Activated CD4-positive, alpha-beta T cell treated with anti-CD3 and anti-CD28 coated beads for 24 hours (primary cell): ENCODE measurements at regions not wholly inside any gene's neighbourhood (a gene's known extent, or its start where the extent isn't known, plus 50 kb on each side); places are given as distances from the start of the nearest gene placed in this dataset.

Source experiments
- DNase-seq, 2 donors: peaks; one replicate each; pipeline ENCODE4 v3.0.0-alpha.2; 2020; ENCODE audit warnings: low read depth in 2 of 2

DNA sequence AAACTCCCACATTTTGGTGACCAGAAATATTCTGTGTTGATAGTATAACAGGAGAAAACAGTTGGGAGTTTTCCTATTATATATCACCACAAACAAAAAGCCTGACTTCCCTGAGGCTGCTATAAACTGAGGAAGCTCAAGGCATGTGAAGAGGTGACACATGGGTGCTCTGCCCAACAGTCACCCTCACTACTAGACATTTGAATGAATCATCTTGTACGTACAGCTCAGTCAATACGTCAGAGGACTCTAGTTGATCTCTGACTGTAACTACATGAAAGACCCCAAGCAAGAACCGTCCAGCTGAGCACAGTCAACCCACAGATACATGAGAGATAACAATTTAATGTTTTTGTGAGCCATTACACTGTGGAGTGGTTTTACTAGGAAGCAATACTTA is 338.3 kb upstream of the ATP11B start:
- no peak for DNase-seq

DNA sequence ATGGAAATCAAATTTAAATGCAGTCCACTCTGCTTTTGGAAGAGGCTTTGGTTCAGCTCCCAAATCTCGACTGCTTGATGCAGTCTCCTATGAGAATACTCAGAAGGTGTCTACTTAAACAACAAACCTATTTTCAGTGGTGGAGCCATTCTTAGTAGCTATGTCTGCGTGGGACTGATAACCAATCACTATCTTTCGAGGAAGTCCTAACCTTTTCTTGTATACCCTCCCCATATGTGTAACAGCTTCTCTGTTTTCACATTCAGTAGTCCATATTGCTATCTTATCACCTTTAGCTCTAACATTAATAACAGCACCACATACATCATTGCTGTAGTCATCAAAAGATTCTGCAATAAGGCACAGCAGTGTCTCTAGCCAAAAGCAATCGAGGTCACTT is 333.0 kb upstream of the ATP11B start:
- DNase-seq = no peak

DNA sequence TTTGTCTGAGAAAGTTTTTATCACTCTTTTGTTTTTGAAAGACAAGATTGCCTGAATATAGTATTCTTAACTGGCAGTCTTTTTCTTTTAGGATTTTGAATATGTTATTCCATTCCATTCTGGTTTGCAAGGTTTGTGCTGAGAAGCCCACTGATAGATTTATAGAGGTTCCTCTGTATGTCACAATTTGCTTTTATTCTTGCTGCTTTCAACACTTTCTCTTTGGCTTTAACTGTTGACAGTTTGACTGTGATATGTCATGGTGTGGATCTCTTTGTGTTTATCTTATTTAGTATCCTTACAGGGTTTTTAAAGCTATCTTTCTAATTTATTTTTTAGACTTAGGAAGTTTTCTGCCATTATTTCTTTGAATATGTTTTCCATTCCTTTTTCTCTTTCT is 331.2 kb upstream of the ATP11B start:
- DNase-seq = no peak

DNA sequence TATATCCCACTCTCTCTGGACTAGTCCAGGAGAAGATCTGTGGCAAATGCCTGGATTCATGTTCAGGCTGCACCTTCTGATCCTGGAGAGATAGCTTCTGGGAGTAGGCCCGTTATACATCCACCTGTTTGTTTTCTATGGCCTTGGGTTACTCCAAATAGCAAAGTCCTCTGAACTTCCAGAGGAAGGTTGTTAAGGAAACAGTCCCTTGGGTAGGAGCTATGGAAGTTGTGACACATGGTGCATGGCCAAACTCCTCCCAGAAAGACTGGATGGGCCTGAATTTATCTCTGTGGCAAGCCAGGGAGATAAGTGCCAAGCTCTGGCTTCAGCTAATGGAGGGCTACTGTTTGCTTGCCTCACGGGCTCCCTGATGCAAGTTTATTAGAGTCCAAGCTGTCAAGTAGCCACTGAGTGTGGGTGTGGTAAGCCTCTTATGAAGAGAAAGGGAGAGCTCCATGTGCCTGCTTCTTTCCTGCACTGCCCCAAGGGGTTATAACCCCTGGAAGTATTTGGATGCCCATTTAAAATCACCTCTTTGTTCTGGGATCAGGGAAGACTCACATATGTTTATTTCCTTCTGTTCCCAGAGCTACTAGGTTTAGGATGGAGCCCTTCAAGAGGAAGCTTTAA is 328.7 kb upstream of the ATP11B start:
- no peak for DNase-seq

DNA sequence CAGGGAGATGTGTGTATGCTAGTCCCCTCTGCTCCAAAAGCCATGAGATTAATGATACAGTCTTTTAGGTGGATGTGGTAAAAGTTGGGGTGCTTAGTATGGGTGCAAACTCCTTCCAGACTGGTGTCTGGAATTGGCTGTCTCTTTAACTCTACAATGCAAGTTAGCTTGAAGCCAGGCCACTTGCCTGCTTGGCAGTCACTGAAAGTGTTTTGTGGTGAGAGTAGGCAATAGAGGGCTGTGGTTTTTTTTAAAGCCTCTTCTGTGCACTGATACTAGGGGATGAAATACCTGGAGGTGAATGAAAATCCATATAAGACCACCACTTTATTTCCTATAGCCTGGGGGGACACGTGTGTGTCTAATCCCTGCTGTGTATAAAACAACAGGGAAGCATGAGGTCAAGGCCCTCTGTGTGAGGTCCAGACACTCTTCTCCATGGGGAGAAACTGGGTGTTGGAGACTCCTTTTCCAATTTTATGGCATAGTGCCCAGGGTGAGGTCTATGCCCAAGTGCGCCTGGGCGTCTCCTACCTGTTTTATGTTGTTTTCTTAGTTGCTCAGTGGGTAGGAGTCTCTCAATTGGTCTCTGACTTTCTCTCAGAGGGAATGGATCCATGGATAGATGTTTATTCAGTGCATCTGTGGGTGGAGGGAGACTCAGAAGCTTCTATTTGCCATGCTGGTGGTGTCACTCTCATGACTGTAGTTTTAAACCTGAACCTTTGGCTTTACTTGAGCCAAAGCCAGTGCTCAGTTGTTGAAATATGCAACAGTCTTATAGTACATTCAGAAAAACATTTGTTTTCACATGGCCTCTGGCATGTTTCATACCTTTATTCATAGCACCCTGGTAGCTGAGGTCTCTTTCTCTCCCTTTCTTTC is 327.8 kb upstream of the ATP11B start:
- no peak for DNase-seq

DNA sequence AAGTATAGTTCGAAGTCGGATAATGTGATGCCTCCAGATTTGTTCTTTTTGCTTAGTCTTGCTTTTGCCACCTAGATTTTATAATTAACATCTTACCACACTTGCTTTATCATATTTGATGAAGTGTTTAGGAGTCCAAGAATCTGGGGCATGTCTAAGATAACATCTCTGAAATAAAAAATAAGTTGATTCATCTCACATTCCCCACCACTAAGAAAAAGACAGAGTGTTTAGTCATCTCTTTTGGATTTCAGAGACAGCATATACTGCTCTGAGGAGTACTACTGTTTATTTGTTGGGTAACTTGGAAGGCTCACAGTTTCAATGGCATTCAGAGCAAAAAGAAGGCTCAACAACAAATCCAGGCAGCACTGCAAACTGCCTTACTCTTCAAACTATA is 324.2 kb upstream of the ATP11B start:
- no peak for DNase-seq

DNA sequence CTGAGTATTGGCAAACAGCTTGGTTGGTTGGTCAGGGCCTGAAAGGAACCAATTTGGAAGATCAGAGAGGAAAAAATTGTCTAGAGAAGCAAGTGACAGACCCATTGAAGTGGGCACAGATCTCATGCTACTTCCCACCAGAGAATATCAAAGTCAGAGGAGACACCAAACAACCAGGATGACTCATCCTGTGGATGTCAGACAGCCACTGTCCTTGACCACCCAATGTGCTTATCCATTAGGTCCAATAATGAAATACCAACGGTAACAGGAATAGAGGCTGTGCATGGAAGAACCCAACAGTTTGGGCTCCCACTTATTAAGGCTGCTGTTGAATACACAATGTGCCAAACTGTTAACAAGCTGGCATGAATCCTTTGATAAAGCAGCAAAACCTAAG is 323.1 kb upstream of the ATP11B start:
- no peak for DNase-seq

DNA sequence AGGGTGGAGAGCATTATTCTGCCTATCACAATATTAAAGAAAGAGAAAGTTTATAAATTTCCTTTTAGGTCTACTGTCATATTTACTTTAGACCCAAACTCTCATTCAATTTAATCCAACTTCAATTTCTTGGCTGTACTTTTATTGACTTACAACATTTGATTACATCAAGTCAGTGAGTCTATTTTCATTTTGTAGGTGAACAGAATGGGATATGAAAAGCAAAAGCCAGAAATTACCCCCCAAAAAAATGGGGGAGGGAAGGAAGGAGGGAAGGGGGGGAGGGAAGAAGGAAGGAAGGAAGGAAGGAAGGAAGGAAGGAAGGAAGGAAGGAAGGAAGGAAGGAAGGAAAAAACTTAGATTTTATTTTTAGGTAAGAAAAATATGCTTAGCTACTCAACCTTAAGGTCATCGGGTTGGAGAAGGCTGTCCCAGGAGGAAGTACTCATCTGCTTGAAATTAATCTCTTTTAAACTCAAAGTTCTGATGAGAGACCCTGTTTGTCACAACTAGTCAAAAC is 320.1 kb upstream of the ATP11B start:
- no peak for DNase-seq

DNA sequence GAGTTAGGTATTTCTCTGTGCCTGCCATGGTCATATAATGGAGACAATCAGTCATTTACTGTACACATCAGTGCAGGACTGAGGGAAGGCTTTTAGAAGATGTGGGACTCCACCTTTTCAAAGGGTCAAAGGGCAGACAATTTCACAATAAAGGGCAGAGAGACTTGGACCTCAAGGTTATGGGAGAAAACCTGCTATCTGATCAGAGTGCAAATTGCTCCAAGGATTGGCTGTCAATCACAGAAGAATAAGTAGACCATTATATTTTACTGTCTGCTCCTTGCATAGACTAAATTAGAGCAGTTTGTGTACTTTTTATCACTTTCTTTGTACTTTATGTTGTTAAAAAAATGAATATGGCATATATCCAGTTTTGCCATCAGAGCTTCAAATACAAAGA is 314.9 kb upstream of the ATP11B start:
- no peak for DNase-seq

DNA sequence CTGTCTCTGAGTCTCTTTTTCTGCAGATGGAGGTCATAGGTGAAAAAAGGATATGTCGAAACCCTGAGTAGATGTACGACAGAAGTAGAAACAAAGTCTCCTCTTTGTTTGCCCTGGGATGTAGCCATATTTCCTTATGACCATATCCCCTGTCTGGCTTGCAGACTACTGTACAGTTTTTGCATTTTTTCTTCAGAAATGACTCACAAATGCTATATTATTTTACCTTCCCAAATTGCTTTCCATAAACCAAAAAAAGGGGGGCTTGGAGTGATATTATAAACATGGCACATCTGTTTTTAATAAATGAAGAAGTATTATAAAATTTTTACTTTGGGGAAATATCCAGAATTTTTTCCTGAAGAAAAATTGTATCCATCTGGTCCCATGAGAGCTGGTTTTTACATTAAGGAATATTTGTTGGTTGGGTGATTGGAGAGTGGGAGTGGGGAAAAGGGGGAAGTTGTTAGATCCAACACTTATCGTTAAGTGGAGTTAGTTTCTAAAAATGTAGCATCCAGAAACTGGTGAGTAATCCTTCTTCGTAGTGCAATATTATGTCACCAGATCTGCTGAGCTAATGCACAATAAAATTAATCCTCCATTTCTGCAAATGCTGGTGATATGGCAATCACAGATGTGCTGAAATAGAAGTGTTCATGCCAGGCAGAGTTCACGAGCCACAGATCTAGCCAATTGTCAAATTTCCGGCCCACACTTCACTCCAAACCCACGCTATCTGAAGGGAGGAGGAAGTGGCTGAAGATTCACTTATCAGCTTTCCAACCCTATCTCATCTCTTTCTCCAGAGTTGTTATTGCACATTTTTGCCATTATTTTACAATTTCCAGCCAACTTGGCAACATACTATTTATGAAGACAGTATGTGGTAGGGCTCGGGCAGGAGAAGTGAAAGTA is 313.6 kb upstream of the ATP11B start:
- DNase-seq = no peak

DNA sequence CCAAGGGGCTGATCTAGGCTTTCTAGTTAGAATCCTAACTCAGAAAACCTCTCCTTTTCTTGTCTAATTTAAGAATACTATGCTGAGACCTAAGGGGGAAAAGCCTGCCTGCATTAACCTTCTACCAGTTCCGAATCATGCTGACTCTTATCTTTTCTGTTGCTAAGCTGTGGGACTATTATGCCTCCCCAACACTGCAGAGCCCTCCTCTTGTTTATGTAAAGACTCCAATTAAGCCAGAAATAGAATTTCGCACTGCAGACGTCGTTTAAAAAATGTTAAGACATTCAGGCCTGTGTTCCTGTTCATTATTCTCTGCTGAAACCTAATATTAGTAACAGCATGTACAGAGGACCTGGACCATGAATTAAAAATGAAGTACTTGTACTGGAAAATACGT is 310.6 kb upstream of the ATP11B start:
- DNase-seq = no peak

DNA sequence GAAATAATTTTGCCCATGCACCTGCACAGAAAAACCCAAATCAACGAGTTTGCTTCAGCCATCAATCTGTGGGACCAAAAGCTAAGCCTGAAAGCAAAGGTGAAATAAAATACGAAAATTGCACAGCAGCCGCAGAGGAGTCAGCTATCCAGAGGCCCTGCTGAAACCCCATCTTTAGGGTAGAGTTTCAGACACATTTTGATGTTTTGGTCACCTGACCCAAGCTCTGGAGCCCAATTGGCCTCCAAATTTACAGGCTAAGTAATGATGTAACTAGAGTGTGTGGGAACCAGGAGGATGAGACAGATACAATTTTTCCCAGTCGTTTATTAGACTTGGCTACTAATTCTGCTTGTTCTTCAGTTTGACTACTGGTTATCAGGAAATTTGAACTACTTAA is 308.6 kb upstream of the ATP11B start:
- no peak for DNase-seq

DNA sequence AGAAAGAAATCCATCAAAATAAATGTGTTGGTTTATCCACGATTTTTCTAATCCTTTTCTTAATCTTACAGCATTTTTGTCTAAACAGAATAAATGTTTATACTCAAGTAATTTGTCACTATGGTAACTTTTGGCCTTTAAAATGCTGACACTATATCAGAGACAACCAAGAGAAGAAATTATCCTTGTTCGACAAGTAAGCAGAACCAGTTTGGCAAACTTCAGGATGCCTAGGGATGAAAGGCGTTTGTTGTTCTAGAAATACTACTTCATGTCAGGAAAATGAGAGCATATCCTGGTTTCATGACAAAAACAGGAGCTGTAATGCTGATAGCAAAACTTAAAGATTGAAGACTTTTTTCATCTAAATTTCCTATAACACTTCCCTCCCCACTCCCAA is 308.0 kb upstream of the ATP11B start:
- no peak for DNase-seq

DNA sequence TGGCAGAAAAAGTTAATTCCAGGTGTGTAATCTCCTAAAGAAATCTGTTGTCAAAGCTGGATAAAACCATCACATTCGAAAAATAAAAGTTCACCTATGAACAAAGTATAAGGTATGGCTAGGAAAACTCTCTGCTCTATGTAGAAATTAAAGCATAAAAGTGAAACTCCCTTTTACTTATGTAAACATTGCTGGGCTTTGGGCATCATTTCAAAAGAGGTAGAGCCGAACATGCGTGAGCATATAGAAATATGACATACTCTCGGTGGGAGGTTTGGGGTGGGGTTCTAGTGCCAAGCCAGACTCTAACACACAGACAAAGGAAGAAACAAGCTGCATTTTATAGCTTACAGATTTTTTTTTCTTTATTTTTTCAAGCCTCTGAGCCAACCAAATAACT is 306.8 kb upstream of the ATP11B start:
- DNase-seq = no peak

DNA sequence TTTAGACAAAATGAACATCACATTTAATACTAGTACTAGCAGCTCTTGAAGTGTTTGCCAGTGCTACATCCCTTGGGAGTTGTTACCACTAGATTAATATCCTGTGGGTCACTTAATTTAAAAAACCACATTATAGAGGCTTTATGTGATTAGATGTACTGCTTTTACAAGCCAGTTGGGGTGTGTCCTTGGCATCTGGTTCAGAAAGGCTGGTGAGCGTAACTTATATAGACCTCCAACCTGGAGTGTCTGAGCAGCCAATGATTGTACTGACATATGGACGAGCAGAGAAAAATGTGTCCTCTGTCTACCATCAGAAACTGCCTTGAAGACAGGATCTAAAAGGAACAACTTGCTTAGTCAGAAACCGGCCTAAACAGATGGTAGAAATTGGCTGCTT is 306.2 kb upstream of the ATP11B start:
- no peak for DNase-seq

DNA sequence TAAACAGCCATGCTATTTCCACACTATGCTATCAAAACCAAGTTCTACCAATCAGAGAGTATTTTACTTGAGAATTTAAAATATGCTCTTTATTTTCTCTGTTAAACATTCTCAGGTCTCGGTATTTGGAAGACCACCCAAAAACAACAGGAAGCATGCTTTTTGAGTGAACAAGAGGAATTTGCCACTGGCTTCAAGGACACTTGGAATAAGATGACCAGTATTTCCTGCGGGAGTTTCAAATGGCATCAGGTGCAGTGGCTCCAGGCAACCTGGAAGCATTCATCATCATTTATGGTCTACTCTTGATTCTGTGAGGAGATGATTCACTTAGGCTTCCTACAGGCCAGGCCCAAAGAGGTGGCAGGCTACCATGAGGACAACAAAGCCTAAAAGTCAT is 305.7 kb upstream of the ATP11B start:
- DNase-seq = no peak

DNA sequence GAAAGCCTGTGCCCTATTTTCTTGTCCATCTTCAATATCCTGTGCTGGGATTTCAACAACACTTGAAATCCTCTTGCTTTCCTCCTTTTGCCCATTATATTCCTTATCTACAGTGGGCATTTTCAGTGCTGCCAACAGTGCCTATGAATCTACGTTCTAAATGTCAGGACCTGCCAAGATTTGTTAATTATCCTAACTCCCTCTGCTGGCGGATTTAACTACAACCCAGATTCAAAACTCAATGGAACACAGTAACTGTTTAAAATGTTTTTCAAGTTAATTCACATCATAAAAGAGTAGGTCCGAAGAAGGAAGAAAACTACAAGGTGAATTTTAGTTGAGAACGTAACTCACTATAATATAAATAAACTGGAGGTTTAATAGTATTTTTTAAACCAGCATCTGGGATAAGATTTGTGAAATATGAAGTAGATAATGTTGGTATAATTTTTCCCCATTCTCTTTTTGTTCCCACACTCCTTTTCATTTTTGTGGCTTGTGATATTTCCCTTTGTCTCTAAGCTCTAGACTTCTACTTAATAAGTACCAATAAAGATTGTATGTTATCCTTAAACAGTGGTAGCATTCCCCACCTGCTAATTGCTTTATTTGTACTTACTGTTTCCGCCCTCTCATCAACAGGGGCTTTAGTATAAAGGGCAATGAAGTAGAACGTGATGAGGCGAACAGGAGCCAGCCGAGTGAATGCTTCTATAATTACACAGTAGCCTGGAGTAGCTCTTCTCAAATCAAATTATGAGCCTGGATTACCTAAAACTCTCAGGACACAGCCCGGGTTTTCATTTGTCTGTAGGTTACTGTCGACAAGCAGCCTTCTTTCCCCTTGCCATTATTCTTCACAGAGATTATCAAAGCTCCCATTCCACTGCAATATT is 302.5 kb upstream of the ATP11B start:
- DNase-seq = no peak

DNA sequence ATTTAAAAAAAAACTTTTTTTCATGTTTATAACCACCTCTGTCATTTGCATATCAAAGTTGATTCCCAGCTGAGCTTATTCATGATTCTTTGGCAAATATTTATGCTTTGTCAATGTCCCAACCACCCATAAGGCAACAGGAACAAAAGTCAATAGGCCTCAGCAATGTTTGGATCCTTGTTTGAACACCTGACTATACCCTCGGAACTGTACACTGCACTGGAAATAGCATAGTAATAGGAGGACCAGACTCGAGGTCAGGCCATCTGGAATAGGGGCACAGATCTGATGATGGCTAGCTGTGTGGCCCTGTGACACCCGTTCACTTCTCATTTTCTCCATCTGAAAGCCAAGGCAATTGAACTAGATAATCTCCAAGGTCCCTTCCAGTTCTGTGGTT is 301.7 kb upstream of the ATP11B start:
- no peak for DNase-seq

DNA sequence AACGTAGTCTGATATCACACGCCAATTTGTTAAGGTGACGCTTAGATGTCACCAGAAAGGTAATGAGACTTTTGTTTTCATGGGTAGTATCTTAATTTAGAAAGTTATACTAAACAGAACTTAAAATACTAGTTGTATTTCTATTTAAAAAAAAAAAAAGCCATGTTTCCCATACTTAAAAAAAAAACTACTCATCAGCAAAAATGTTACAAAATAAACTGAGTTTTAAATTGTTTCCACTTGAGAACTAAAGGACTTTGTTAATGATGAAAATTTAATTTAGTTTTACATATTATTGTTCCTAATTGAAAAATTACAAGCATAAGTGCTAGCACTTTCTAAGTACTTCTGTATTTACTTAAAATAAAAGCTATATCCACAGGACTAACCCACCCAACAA is 300.8 kb upstream of the ATP11B start:
- no peak for DNase-seq

DNA sequence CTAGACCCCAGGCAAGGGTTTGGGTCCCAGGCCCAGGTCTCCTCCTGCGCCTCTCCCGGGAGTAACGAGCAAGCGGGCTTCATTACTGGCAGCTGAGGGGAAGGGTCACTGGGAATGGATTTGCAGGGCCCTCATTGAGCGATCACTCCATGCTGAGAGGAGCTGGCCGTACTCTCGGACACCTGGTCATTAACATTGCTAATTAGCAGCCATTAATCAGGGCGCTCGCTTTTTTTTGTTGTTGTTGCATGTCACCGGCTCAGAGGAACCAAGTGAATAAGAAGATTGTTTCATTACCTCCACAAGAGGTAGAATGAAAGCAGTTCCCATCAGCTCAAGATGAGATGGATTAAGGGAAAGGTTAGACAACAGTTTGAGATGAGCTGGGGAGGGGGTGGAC is 293.0 kb upstream of the ATP11B start:
- no peak for DNase-seq

DNA sequence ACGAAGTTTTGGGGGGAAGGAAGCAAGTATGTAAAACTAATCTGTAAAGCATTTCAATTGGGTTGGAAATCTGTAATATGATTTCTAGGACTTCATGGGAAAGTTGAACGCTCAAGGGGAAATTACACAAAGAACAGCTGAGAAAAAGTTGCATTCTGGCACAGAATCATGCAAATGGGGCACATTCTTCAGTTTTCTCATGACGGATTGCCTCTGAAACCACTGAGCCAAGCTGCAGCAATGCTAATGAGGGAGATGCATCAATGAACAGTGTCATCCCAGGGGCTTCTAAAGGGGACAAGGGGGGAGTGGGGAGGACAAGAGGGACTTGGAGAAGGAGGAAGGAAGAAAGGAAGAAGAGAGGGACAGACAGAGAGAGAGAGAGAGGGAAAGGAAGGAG is 291.4 kb upstream of the ATP11B start:
- DNase-seq = no peak
